COLO829 (cell line): ENCODE measurements at regions not wholly inside any gene's neighbourhood (a gene's known extent, or its start where the extent isn't known, plus 50 kb on each side); places are given as distances from the start of the nearest gene placed in this dataset.

Source experiments
- DNase-seq: peaks from one replicate; pipeline ENCODE4 v3.0.0; 2012; ENCODE audit warnings: low spot score

DNA sequence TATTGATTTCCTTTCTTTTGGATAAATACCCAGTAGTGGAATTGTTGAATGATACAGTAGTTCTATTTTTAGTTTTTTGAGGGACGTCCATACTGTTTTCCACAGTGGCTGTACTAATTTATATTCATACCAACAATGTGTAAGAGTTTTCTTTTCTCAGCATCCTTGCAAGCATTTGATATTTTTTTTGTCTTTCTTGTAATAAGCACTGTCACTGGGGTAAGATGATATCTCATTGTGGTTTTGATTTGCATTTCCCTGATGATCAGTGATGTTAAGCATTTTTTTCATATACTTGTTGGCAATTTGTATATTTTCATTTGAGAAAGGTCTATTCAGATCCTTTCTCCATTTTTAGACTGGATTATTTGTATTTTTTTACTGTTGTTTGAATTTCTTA is 308.7 kb downstream of the PTEN start:
- no peak for DNase-seq

DNA sequence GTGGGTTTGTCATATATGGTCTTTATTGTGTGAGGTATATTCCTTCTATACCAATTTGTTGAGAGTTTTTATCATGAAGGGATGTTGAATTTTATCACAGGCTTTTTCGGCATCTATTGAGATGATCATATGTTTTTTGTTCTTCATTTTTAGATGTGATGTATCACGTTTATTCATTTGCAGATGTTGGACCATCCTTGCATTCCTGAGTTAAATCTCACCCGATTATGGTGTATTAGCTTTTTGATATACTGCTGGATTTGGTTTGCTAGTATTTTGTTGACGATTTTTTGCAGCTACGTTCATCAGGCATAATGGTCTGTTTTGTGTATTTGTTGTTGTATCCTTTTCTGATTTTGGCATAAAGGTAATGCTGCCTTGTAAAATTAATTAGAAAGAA is 311.0 kb downstream of the PTEN start:
- no peak for DNase-seq

GRCh38 chr10:88178758-88179157 is 315.3 kb downstream of the PTEN start:
- no peak for DNase-seq

GRCh38 chr10:88179831-88180230 is 316.4 kb downstream of the PTEN start:
- no peak for DNase-seq

DNA sequence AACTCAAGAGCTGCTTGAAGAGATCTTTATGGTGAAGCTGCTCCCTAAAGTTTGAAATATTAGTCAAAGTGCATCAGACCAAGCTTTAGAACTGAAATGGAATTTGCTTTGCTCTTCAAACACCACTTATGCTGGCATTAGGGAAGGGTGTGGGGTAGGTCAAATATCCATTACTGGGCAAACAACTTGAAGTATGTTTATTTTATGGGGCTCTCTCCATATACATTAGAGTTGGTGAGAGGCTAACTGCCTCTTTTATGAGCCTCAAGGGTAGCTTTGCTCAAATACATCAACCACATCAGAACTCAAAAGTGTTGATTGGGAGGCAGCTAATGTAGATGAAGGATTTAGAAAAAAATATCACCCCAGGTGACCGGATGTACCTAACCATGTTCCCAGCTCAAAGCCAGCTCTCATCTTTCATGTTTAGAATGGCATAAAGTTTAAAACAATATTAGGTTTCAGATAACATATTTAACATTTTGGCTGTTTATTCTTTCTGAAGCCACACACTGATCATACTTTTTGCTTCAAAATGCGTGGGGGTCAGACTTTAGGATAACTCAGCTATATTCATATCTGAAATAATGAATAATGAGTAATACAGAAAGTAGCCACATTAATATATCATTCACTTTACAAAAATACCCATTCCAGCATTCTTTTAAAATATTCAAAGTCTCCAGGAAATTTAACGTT is 318.6 kb downstream of the PTEN start:
- no peak for DNase-seq

DNA sequence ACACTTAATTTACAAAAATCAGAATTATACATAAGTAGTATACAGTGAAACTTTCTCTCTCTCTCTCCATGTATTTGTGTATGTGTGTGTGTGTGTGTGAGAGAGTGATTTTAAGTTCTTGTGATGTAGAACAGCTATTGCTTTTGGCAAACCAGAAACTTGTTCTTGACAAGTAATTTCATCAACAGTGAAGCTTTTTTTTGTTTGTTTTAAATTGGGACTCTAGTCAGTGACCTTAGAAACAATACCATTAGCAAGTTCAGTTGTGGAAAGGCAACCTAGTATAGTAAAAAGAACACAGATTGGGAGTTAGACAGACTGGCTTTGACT is 319.1 kb downstream of the PTEN start:
- DNase-seq: no peak

DNA sequence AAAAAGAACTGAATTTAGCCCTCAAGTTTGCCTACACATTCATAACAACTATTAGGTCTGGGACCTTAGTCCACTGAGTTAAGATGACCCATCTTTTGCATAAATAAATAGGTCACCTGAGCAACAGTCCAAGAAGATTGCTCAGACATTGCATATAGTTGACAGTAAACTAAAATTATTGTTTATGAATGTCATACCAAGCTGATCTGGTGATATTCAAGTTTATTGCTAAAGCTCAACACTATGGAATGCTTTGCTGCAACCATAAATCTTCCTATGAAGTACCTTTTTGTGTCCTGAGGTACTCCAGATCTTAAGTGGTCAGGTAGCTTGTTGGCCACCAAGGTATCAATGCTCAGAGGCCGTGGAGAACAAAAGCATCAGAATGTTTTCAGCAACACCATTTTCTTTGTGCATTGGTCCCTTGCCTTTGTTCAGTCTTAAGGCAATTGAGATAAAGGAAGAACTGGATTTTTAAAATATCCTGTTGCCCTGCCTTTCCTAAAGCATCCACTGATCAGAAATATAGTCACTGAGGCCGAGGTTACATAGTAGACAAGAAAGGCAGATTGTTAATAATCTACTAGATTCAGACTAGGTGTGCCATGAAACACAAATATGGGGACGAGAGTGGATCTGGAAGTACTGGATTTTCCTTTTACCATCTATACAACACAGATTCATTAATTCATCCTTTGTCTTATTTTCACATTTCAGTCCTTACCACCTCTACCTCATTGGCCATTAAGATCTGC is 321.3 kb downstream of the PTEN start:
- DNase-seq: no peak

DNA sequence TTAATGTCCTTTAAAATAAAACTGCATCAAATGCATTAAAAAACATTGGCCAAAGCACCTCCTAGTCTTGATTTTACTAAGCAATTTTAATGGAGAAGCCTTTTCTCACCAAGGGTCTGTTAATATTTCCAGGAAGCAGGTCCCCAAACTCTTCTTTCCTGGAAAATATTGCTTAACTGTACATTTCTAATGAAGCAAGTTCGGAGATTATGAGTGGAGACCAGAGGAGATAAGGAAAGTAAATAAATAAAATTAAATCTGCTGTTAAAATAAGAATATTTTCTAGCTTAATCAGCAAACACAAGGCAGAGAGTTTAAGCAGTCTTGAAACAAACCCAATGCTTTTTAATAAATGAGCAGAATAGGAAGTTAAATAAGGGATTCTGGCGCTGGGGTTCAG is 322.4 kb downstream of the PTEN start:
- DNase-seq: no peak

- no peak for DNase-seq
Measured at GRCh38 chr10:88186335-88186734, 322.9 kb downstream of the PTEN start.

- no peak for DNase-seq
Measured at GRCh38 chr10:88187472-88187871, 324.0 kb downstream of the PTEN start.

DNA sequence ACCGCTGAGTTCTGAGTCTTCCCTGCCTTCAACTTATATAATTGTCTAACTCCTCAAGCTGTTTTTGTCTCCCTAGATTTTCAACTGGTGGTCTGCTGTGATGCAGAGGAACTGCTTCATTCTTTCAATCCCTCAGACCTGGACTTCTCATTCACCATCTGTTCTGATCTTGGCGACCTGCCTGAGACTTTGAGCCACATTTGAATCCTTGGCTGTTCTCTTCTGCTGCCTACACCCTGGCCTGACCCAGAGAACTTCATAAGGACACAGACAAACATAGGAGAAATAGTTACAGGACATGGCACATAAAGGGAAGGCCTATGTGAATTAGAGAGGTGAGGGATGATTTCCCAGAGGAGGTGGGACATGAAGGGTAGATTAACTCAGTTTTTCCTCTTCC is 326.7 kb downstream of the PTEN start:
- no peak for DNase-seq

DNA sequence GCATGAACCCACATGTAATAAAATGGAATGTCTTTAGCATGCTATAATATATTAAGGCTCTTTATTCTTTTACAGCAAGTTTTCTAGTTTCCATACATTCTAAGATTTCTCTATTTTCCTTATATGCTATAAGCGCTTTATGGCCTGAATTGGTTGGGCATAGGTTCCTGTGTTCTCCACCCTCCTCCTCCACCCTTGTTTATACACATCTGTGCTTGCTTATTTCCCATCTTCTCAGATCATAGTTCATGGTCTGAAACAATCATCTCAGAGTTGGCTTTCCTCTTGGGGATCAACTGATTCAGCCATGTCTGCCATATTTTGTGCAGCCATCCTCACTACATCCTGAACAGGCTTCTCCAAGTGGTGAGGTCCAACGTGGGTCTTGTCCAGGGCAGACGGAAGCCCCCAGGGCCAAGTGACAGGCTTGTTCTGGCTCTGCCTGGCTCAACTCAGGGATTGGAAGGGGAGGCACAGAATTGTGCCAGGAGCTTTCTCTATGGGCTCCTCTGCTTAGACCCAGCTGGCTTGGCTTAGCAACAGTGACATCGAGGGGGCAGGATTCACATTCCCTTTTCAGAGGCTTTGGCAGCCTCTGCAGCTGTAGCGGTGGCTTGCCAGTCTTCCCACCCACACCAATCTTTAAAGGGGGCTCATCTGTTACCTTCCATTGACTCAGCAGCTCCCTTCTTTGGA is 327.3 kb downstream of the PTEN start:
- DNase-seq: no peak

- DNase-seq: no peak
Measured at GRCh38 chr10:88193018-88193417, 329.6 kb downstream of the PTEN start.

DNA sequence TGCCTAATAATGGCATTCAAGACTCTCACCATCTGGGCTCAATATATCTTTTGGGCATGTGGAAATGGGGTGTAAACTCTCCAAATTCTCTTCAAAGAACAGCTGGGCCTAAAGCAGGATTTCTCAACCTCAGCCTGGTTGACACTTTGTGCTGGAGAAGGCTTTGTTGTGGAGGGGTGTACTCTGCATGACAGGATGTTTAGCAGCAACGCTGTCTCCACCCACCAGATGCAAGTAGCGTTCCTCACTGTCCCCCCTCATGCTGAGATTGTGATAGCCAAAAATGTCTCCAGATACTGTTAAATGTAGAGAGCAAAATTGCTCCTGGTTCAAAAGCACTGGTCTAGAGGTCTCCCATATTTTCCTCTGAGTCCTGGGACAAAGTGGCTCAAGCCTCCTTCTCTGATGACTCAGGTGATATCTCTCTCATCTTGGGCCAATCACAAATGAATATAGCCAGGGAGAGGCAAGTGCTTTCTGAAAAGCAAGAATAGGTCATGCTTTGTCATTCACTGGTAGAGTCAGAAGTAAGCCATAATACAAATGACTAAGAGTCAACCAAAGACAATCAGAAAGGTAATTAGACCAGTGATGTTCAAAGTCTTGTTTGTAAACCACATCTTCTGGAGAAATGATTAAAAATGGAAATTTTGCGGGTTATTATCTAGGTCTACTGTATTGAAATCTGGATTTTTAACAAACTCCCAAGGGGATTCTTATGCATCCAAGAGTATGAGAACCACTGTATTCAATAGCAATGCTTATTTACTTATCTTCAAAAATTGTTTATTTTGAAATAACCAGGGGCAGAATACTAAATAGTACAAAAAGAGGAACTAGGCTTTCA is 330.8 kb downstream of the PTEN start:
- no peak for DNase-seq

DNA sequence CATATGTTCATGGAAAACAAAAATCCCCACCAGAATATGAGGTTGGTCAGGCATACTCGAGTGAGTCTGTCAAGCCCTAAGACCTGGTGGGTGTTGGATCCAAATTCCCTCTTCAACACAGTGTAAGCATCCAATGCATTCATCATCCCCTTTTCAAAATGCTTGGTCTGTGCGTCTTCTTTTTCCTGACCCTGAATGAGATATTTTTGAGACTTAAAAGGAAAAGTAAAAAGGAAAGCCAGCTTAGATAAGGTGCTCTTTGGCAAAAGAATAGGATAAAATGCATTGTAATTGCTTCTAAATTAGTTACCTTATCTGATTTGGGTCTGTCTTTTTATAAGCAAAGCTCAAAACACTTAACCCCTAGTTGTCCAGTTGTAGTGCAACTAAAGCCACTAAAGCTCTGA is 331.5 kb downstream of the PTEN start:
- no peak for DNase-seq

DNA sequence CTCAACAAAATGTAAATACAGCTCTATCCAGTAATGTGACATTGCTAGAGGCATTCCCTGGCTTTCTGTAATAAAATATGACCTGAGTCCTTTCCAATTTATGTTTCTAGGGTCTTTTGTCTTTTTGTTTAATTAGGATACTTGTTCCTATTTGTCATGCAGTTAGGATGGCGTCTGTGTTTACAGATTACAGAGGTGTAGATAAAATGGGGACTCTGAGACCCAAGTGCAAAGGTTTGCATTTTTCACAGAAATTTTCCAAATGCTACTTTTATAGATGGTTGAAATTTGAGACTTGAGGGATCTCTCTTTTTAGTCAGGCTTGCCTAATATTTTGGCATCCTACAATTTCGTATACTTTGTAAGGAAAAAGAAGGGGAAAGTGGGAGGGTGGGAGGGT is 332.4 kb downstream of the PTEN start:
- no peak for DNase-seq

GRCh38 chr10:88196291-88196690 is 332.9 kb downstream of the PTEN start:
- no peak for DNase-seq

DNA sequence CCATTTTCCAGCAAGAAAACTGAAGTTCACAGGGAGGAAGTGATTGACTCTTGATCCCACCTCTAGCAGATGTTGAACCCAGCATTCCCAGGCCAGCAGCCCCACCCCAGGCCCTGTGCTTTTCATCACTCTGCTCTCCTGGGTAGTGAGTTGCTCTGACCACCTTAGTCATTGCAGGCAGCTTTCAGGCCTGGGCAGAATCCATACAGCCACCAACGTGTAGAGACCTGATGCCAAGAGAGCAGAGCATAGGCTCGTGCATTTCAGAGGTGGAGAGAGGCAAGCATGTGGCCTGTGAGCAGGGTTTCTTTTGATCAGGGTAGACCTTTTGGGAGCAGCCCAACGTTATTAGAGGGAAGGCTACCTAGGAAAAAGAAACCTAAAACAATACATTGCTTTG is 334.6 kb downstream of the PTEN start:
- no peak for DNase-seq

- peak; percentile 72 for DNase-seq
Measured at GRCh38 chr10:88200312-88201032, 337.0 kb downstream of the PTEN start.

DNA sequence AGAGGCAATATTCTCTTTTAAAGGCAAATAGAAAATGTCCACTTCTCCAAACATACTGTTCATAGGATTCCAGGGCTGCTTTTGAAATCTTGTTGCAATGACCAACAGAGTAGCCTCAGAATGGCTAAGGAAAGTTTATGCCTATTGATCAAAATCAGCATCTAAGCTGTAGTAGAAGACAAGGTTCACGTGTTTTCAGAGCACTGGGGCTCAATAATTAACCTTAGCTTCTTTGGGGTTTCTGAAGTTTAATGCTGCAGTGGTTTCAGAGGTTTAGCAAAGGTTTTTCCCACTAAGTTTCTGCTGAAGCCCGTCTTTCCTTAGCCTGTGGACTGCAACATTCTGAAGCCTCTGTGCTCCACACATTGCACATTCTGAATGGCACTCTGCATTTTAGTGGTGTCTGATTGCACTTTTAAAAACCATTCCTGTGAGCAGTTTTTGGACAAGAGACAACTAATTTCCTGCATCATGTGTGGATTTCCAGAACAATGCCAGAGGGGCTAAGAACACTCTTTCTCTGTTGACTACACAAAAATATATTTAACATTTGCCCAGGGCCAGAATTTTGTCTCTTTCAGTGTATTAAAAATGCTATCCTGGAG is 342.5 kb downstream of the PTEN start:
- no peak for DNase-seq

DNA sequence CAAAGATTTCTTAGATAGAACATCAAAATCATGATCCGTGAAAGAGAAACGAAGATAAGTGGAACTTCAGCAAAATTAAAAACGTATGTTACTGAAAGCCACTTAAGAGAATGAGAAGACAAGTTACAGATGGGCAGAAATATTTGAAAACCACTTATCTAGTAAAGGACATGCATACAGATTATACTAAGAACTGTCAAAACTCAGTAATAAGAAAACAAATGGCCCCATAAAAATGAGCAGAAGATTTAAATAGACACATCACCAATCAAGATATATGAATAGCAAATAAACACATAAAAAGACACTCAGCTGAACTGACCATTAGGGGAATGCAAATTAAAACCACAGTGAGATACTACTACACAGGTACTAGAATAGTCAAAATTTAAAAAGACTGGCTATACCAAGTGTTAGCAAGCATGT is 343.7 kb downstream of the PTEN start:
- DNase-seq: no peak
